Calu3 (cell line): ENCODE measurements at regions not wholly inside any gene's neighbourhood (a gene's known extent, or its start where the extent isn't known, plus 50 kb on each side); places are given as distances from the start of the nearest gene placed in this dataset.
"Not testable (repeated sequence)": the region's sequence is repeated elsewhere in the genome, so short reads cannot be mapped to it uniquely, and the experiment has no call there.

Experiments used
- BruUV-seq: library from RNA; stranded (reverse); fragments of 400-500 nt; replicated peaks from 2 replicates; lab custom pipeline; 2021; lab: Mats Ljungman, UMichigan
- CTCF ChIA-PET: fragments of 300-600 bp; sonication (Branson Sonifier 250); formaldehyde crosslinking; loops from one replicate; lab custom pipeline; 2022; ENCODE audit warnings: antibody characterized with exemption; lab: Charles Lee
- DNase-seq: peaks from one replicate; pipeline ENCODE4 v3.0.0; 2022
- H3K27ac Mint-ChIP-seq: one replicate; pipeline ENCODE4 v1.8.0; 2022; ENCODE audit warnings: mixed read lengths; ENCODE audit not compliant: unreplicated experiment
- H3K27me3 Mint-ChIP-seq: one replicate; pipeline ENCODE4 v1.8.0; 2022; ENCODE audit warnings: mixed read lengths; ENCODE audit not compliant: unreplicated experiment
- H3K36me3 Mint-ChIP-seq: one replicate; pipeline ENCODE4 v1.8.0; 2022; ENCODE audit warnings: mild to moderate bottlenecking, moderate library complexity, mixed read lengths; ENCODE audit not compliant: insufficient read depth, unreplicated experiment
- H3K4me1 Mint-ChIP-seq: one replicate; pipeline ENCODE4 v1.8.0; 2022; ENCODE audit warnings: mild to moderate bottlenecking, low read depth, mixed read lengths; ENCODE audit not compliant: unreplicated experiment
- H3K4me3 Mint-ChIP-seq: one replicate; pipeline ENCODE4 v1.8.0; 2022; ENCODE audit warnings: mild to moderate bottlenecking, low read depth, moderate library complexity, mixed read lengths; ENCODE audit not compliant: unreplicated experiment
- H3K9me3 Mint-ChIP-seq: one replicate; pipeline ENCODE4 v1.8.0; 2022; ENCODE audit warnings: low read depth, mixed read lengths; ENCODE audit not compliant: unreplicated experiment
- intact Hi-C: fragments of 100-400 bp; cut with micrococcal nuclease; formaldehyde crosslinking; loops from one replicate; pipeline ENCODE4 v1.10.0; 2022; ENCODE audit not compliant: unreplicated experiment
- TF ChIP-seq, protein P1 (sequence below): fragments of 200-600 bp; IDR thresholded peaks from one replicate; pipeline ENCODE4 v1.8.0; 2022; ENCODE audit warnings: antibody characterized with exemption; ENCODE audit not compliant: unreplicated experiment

DNA sequence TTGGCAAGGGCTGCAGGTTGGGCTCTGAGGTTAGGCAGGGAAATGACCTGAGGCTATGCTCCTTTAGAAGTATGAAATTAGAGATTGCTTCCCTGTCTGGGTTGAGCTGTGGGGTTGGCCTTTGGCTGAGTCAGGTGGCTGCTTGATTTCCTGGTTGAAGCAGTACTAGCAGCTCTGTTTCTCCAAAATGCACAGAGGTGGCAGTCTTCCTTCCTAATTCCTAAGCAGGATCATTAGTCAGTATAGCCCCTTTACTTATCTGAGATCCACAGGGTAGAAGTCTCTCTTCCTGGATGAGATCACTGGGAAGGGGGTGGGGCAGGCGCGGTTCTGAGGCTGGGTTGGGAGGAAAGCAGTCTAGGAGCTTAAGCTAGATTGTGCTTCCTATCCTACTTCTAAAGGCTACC, 1917.5 kb downstream of the LRRC4C start:
- H3K4me1 Mint-ChIP-seq, result no peaks in the 10 kb centered on the region
- H3K9me3 Mint-ChIP-seq, result peaks cover 33% of the 10 kb centered on the region
- CTCF ChIA-PET, result no interaction called here
- no peaks in the 10 kb centered on the region for H3K36me3 Mint-ChIP-seq
- no peak overlapping the region for H3K27ac Mint-ChIP-seq
- no peak for DNase-seq
- intact Hi-C loops, result no loop called here
- no TSS peak for BruUV-seq
- TF ChIP-seq, protein P1, sequence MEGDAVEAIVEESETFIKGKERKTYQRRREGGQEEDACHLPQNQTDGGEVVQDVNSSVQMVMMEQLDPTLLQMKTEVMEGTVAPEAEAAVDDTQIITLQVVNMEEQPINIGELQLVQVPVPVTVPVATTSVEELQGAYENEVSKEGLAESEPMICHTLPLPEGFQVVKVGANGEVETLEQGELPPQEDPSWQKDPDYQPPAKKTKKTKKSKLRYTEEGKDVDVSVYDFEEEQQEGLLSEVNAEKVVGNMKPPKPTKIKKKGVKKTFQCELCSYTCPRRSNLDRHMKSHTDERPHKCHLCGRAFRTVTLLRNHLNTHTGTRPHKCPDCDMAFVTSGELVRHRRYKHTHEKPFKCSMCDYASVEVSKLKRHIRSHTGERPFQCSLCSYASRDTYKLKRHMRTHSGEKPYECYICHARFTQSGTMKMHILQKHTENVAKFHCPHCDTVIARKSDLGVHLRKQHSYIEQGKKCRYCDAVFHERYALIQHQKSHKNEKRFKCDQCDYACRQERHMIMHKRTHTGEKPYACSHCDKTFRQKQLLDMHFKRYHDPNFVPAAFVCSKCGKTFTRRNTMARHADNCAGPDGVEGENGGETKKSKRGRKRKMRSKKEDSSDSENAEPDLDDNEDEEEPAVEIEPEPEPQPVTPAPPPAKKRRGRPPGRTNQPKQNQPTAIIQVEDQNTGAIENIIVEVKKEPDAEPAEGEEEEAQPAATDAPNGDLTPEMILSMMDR, result no peak
- H3K4me3 Mint-ChIP-seq, result no peak overlapping the region
- H3K27me3 Mint-ChIP-seq, result no peaks in the 10 kb centered on the region

DNA sequence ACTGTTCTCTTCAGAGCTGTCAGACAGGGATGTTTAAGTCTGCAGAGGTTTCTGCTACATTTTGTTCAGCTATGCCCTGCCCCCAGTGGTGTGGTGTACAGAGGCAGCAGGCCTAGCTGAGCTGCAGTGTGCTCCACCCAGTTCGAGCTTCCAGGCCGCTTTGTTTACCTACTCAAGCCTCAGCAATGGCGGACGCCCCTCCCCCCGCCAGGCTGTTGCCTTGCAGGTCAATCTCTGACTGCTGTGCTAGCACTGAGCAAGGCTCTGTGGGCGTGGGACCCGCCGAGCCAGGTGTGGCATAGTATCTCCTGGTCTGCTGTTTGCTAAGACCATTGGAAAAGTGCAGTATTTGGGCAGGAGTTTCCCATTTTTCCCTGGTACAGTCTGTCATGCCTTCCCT, 1923.1 kb downstream of the LRRC4C start:
- H3K36me3 Mint-ChIP-seq, H3K4me3 Mint-ChIP-seq, BruUV-seq, CTCF ChIA-PET, H3K27me3 Mint-ChIP-seq, H3K27ac Mint-ChIP-seq, intact Hi-C loops, DNase-seq, H3K4me1 Mint-ChIP-seq: not testable (repeated sequence)
- peaks cover 27% of the 10 kb centered on the region for H3K9me3 Mint-ChIP-seq
